Neural cell (in vitro differentiated cells): ENCODE measurements at regions not wholly inside any gene's neighbourhood (a gene's known extent, or its start where the extent isn't known, plus 50 kb on each side); places are given as distances from the start of the nearest gene placed in this dataset.

ENCODE experiments used
- H2AFZ ChIP-seq: fragments of 200-600, 300-800 bp; sonication (generic), shearing (Covaris generic); 2 replicates; pipeline ENCODE4 v1.6.0; 2014; ENCODE audit warnings: low read depth, mild to moderate bottlenecking, antibody characterized with exemption, low read length, moderate library complexity
- H3F3A ChIP-seq: fragments of 200-600 bp; shearing (Covaris generic); 2 replicates; pipeline ENCODE4 v1.6.1; 2016; ENCODE audit warnings: mild to moderate bottlenecking, moderate library complexity, mixed read lengths, antibody characterized with exemption, low read length; ENCODE audit not compliant: insufficient read depth, poor library complexity, severe bottlenecking
- H3K27ac ChIP-seq: fragments of 200-600, 300-800 bp; sonication (generic), shearing (Covaris generic); 2 replicates; pipeline ENCODE4 v1.5.1; 2014; ENCODE audit warnings: mild to moderate bottlenecking, low read length, moderate library complexity
- H3K27me3 ChIP-seq: fragments of 300-800, 200-600 bp; sonication (generic), shearing (Covaris generic); 2 replicates; pipeline ENCODE4 v1.6.0; 2014; ENCODE audit warnings: mild to moderate bottlenecking, low read depth, low read length, moderate library complexity; ENCODE audit not compliant: insufficient read depth
- H3K36me3 ChIP-seq: fragments of 300-800, 200-600 bp; sonication (generic), shearing (Covaris generic); 2 replicates; pipeline ENCODE4 v1.5.1; 2014; ENCODE audit warnings: mild to moderate bottlenecking, antibody characterized with exemption, low read length, moderate library complexity; ENCODE audit not compliant: insufficient read depth
- H3K4me2 ChIP-seq: fragments of 300-800, 200-600 bp; sonication (generic), shearing (Covaris generic); 2 replicates; pipeline ENCODE4 v1.6.0; 2014; ENCODE audit warnings: mild to moderate bottlenecking, low read length
- H3K4me3 ChIP-seq: fragments of 300-800, 200-600 bp; sonication (generic), shearing (Covaris generic); 2 replicates; pipeline ENCODE4 v1.5.1; 2014; ENCODE audit warnings: mild to moderate bottlenecking, low read length, moderate library complexity
- H3K79me2 ChIP-seq: fragments of 200-600 bp; shearing (Covaris generic); replicated peaks from 2 replicates; pipeline ENCODE4 v1.6.0; 2014; ENCODE audit warnings: mild to moderate bottlenecking, low read length, moderate library complexity; ENCODE audit not compliant: insufficient read depth
- H3K9ac ChIP-seq: fragments of 300-800, 200-600 bp; sonication (generic), shearing (Covaris generic); 2 replicates; pipeline ENCODE4 v1.6.1; 2016; ENCODE audit warnings: mild to moderate bottlenecking, low read length, mixed read lengths
- H3K9me2 ChIP-seq: fragments of 200-600 bp; shearing (Covaris generic); 2 replicates; pipeline ENCODE4 v1.6.1; 2016; ENCODE audit warnings: mild to moderate bottlenecking, low read length, mixed read lengths; ENCODE audit not compliant: insufficient read depth
- H3K9me3 ChIP-seq: fragments of 200-600, 300-800 bp; sonication (generic), shearing (Covaris generic); 2 replicates; pipeline ENCODE4 v1.6.1; 2016; ENCODE audit warnings: mild to moderate bottlenecking, mixed run types, low read length, moderate library complexity, mixed read lengths
- H4K20me1 ChIP-seq: fragments of 200-600 bp; shearing (Covaris generic); 2 replicates; pipeline ENCODE4 v1.6.1; 2016; ENCODE audit warnings: mild to moderate bottlenecking, mixed run types; ENCODE audit not compliant: insufficient read depth
- EP300 ChIP-seq: fragments of 450-650 bp; conservative IDR thresholded peaks from 2 replicates; pipeline ENCODE4 v1.6.1; 2014; ENCODE audit warnings: antibody characterized with exemption, mild to moderate bottlenecking, moderate library complexity; ENCODE audit not compliant: poor library complexity, severe bottlenecking
- EZH2 ChIP-seq: fragments of 200-600, 300-800 bp; shearing (Covaris generic), sonication (generic); IDR thresholded peaks from 2 replicates; pipeline ENCODE4 v1.6.1; 2014; ENCODE audit warnings: antibody characterized with exemption, low read length, borderline replicate concordance, mild to moderate bottlenecking; ENCODE audit not compliant: insufficient read depth, poor library complexity, severe bottlenecking
- SMC3 ChIP-seq: fragments of 450-650 bp; conservative IDR thresholded peaks from 2 replicates; pipeline ENCODE4 v1.6.1; 2014; ENCODE audit warnings: antibody characterized with exemption, mild to moderate bottlenecking, moderate library complexity; ENCODE audit not compliant: poor library complexity
- TAF1 ChIP-seq: IDR thresholded peaks from 2 replicates; pipeline ENCODE4 v1.6.1; 2012; ENCODE audit warnings: low read depth
- small RNA-seq, 3 experiments: library from RNA; depleted of rRNA; stranded (forward); fragments of <200 nt; gene quantifications; one replicate each; pipeline ENCODE3, GENCODE V24; 2012
- TF ChIP-seq, protein P1 (sequence below): IDR thresholded peaks from 2 replicates; pipeline ENCODE4 v1.6.1; 2012; ENCODE audit warnings: borderline replicate concordance

DNA sequence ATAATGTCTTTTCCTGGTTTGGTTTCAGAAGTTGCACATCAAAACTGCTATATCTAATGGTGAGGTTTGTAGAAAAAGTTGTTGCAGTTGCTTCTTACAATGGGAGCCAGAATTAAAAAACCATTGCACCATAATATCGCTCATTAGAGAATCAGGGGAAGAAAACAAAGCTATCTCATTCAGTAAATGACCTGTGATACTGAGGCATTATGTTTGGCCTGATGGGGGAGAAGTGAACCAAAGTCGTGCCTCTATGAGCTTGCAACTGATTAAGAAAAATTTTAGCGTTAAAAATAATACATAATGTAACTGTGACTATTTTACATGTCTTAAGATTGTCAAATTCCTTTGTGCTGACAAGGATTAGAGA lies 60.2 kb upstream of the ARHGEF26 start:
- H3K4me2 ChIP-seq, result no peak overlapping the region
- TF ChIP-seq SMC3 (no peak), TAF1 (no peak), EZH2 (no peak)
- TF ChIP-seq, protein P1, sequence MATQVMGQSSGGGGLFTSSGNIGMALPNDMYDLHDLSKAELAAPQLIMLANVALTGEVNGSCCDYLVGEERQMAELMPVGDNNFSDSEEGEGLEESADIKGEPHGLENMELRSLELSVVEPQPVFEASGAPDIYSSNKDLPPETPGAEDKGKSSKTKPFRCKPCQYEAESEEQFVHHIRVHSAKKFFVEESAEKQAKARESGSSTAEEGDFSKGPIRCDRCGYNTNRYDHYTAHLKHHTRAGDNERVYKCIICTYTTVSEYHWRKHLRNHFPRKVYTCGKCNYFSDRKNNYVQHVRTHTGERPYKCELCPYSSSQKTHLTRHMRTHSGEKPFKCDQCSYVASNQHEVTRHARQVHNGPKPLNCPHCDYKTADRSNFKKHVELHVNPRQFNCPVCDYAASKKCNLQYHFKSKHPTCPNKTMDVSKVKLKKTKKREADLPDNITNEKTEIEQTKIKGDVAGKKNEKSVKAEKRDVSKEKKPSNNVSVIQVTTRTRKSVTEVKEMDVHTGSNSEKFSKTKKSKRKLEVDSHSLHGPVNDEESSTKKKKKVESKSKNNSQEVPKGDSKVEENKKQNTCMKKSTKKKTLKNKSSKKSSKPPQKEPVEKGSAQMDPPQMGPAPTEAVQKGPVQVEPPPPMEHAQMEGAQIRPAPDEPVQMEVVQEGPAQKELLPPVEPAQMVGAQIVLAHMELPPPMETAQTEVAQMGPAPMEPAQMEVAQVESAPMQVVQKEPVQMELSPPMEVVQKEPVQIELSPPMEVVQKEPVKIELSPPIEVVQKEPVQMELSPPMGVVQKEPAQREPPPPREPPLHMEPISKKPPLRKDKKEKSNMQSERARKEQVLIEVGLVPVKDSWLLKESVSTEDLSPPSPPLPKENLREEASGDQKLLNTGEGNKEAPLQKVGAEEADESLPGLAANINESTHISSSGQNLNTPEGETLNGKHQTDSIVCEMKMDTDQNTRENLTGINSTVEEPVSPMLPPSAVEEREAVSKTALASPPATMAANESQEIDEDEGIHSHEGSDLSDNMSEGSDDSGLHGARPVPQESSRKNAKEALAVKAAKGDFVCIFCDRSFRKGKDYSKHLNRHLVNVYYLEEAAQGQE, result no peak
- H3K9ac ChIP-seq, result no peak overlapping the region
- H3K27ac ChIP-seq, result no peak overlapping the region
- no peaks in the 10 kb centered on the region for H3K36me3 ChIP-seq
- H3K4me3 ChIP-seq, result no peak overlapping the region
- H3K79me2 ChIP-seq, result no peaks in the 10 kb centered on the region
- no peaks in the 10 kb centered on the region for H3K27me3 ChIP-seq
- no peak overlapping the region for H2AFZ ChIP-seq
- no peaks in the 10 kb centered on the region for H3K9me2 ChIP-seq
- H4K20me1 ChIP-seq, result no peaks in the 10 kb centered on the region
- H3F3A ChIP-seq, result no peaks in the 10 kb centered on the region
- no peaks in the 10 kb centered on the region for H3K9me3 ChIP-seq

DNA sequence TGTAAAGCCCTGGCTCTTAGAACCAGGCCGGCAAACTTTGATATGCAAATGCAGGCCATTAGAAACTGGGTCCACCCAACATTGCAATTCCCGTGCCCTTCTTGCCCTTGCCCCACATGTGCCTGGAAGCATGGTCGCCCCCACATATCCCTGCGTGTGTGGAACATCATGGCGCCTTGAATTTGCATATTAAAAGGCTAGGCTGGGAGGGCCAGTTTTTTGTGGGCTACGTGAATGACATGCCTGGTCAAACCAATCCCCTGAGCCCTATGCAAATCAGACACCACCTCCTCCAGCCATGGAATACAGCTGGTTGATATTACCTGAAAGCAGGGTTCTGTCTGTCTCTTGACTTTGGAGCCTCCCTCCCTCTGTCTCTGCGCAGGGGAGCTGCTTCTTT lies 58.7 kb upstream of the ARHGEF26 start:
- Histone ChIP-seq H3F3A (no peaks in the 10 kb centered on the region), H3K27me3 (no peaks in the 10 kb centered on the region), H3K9ac (no peak overlapping the region), H3K27ac (no peak overlapping the region), H2AFZ (no peak overlapping the region), H3K9me2 (no peaks in the 10 kb centered on the region), H3K9me3 (no peaks in the 10 kb centered on the region), H3K79me2 (no peaks in the 10 kb centered on the region), H4K20me1 (no peaks in the 10 kb centered on the region), H3K36me3 (no peaks in the 10 kb centered on the region), H3K4me3 (no peak overlapping the region), H3K4me2 (no peak overlapping the region)
- no peak for TF ChIP-seq EZH2

DNA sequence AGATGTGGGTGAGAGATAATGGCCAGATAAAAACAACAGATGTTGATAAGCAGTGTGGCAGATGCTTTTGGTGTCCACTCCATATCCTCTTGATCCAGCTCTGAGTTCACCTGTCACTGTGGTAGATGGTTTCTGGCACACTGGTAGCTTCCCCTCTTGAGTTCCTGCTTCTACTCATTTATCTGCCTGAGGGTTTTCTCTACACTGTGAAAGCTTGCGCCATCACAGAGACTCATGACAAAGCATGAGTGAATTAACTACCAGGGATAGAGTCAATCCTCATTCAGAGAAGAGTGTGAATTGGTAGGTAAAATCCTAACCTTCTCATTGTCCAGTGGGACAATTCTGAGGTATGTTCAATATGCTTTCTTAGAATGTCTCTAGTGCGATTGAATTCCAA lies 50.0 kb upstream of the ARHGEF26 start:
- TF ChIP-seq EP300, result no peak
- no peaks in the 10 kb centered on the region for H3F3A ChIP-seq
- H3K4me2 ChIP-seq, result no peak overlapping the region
- H2AFZ ChIP-seq, result no peak overlapping the region
- no peak overlapping the region for H3K9ac ChIP-seq
- no peaks in the 10 kb centered on the region for H3K9me2 ChIP-seq
- H3K27me3 ChIP-seq, result no peaks in the 10 kb centered on the region
- no peak overlapping the region for H3K27ac ChIP-seq
- H3K9me3 ChIP-seq, result peaks cover 4% of the 10 kb centered on the region
- no peaks in the 10 kb centered on the region for H3K79me2 ChIP-seq
- no peak overlapping the region for H3K4me3 ChIP-seq
- H4K20me1 ChIP-seq, result no peaks in the 10 kb centered on the region
- no peaks in the 10 kb centered on the region for H3K36me3 ChIP-seq

Small RNA genes lying in the stretch of these regions (small RNA-seq; reads per million reads assigned to genes)
- gene RF00019, result 0 to 1.2 (median 0) reads per million in 3 experiments
- gene RF00096, result 0 to 0.16 (median 0) reads per million in 3 experiments
- gene RNU6-901P, result 0 reads per million in 3 experiments
